HG02678 (cell line): ENCODE measurements at regions not wholly inside any gene's neighbourhood (a gene's known extent, or its start where the extent isn't known, plus 50 kb on each side); places are given as distances from the start of the nearest gene placed in this dataset.
"Not testable (repeated sequence)": the region's sequence is repeated elsewhere in the genome, so short reads cannot be mapped to it uniquely, and the experiment has no call there.

Experiments used
- ATAC-seq: cut with Tn5 transposase; IDR thresholded peaks from one replicate; pipeline ENCODE4 v1.9.1; 2021; ENCODE audit warnings: mild to moderate bottlenecking, moderate library complexity; ENCODE audit not compliant: unreplicated experiment

- ATAC-seq, result no peak
Observed at GRCh38 chr2:142827170-142827569, 50.3 kb upstream of the KYNU start.

- no peak for ATAC-seq
Observed at GRCh38 chr2:142825861-142826260, 51.6 kb upstream of the KYNU start.

- no peak for ATAC-seq
Observed at GRCh38 chr2:142824756-142825155, 52.7 kb upstream of the KYNU start.

- ATAC-seq, result no peak
Observed at GRCh38 chr2:142822190-142822589, 55.3 kb upstream of the KYNU start.

GRCh38 chr2:142819411-142819810 is 58.1 kb upstream of the KYNU start:
- no peak for ATAC-seq

GRCh38 chr2:142815375-142815774 is 62.1 kb upstream of the KYNU start:
- no peak for ATAC-seq

GRCh38 chr2:142813830-142814829 is 63.3 kb upstream of the KYNU start:
- no peak for ATAC-seq

GRCh38 chr2:142811644-142812043 is 65.8 kb upstream of the KYNU start:
- ATAC-seq, result not testable (repeated sequence)

GRCh38 chr2:142805244-142805643 is 72.2 kb upstream of the KYNU start:
- no peak for ATAC-seq

- ATAC-seq, result no peak
Observed at GRCh38 chr2:142803158-142803557, 74.3 kb upstream of the KYNU start.

GRCh38 chr2:142796588-142796987 is 80.9 kb upstream of the KYNU start:
- no peak for ATAC-seq

GRCh38 chr2:142796161-142796560 is 81.3 kb upstream of the KYNU start:
- no peak for ATAC-seq

- ATAC-seq, result no peak
Observed at GRCh38 chr2:142794850-142795249, 82.6 kb upstream of the KYNU start.

- not testable (repeated sequence) for ATAC-seq
Observed at GRCh38 chr2:142792328-142792727, 85.1 kb upstream of the KYNU start.

GRCh38 chr2:142791335-142791734 is 86.1 kb upstream of the KYNU start:
- no peak for ATAC-seq

GRCh38 chr2:142786918-142787702 is 90.4 kb upstream of the KYNU start:
- no peak for ATAC-seq

GRCh38 chr2:142782942-142783443 is 94.5 kb upstream of the KYNU start:
- no peak for ATAC-seq

GRCh38 chr2:142781146-142781545 is 96.3 kb upstream of the KYNU start:
- ATAC-seq, result no peak

GRCh38 chr2:142778289-142778688 is 99.2 kb upstream of the KYNU start:
- ATAC-seq, result no peak

- ATAC-seq, result no peak
Observed at GRCh38 chr2:142777742-142778141, 99.7 kb upstream of the KYNU start.

- ATAC-seq, result no peak
Observed at GRCh38 chr2:142769761-142770160, 107.7 kb upstream of the KYNU start.

- no peak for ATAC-seq
Observed at GRCh38 chr2:142767847-142768246, 109.6 kb upstream of the KYNU start.
